Neural cell (in vitro differentiated cells): ENCODE measurements at regions not wholly inside any gene's neighbourhood (a gene's known extent, or its start where the extent isn't known, plus 50 kb on each side); places are given as distances from the start of the nearest gene placed in this dataset.
"Not testable (repeated sequence)": the region's sequence is repeated elsewhere in the genome, so short reads cannot be mapped to it uniquely, and the experiment has no call there.

ENCODE experiments used
- CTCF ChIP-seq: fragments of 450-650 bp; IDR thresholded peaks from 2 replicates; pipeline ENCODE4 v1.5.1; 2014; ENCODE audit warnings: antibody characterized with exemption, mild to moderate bottlenecking, moderate library complexity; ENCODE audit not compliant: poor library complexity, severe bottlenecking
- EP300 ChIP-seq: fragments of 450-650 bp; conservative IDR thresholded peaks from 2 replicates; pipeline ENCODE4 v1.6.1; 2014; ENCODE audit warnings: antibody characterized with exemption, mild to moderate bottlenecking, moderate library complexity; ENCODE audit not compliant: poor library complexity, severe bottlenecking
- MXI1 ChIP-seq: fragments of 450-650 bp; conservative IDR thresholded peaks from 2 replicates; pipeline ENCODE4 v1.6.1; 2014; ENCODE audit warnings: antibody characterized with exemption, mild to moderate bottlenecking; ENCODE audit not compliant: poor library complexity, severe bottlenecking
- POLR2AphosphoS5 ChIP-seq: IDR thresholded peaks from 2 replicates; pipeline ENCODE4 v1.6.1; 2012
- REST ChIP-seq: IDR thresholded peaks from 2 replicates; pipeline ENCODE4 v1.6.1; 2012; ENCODE audit warnings: borderline replicate concordance
- TAF1 ChIP-seq: IDR thresholded peaks from 2 replicates; pipeline ENCODE4 v1.6.1; 2012; ENCODE audit warnings: low read depth

- not testable (repeated sequence) for TF ChIP-seq TAF1, MXI1, POLR2AphosphoS5, REST, CTCF, EP300
These were observed 242.2 kb downstream of the SATB1 start for GRCh38 chr3:18182923-18183322.
